ENCODE measurements at regions not wholly inside any gene's neighbourhood (a gene's known extent, or its start where the extent isn't known, plus 50 kb on each side); places are given as distances from the start of the nearest gene placed in this dataset.

- DNase-seq = peak; percentile 60 to 85
Observed at GRCh38 chr5:145499483-145499882, 335.7 kb downstream of the PRELID2 start.

GRCh38 chr5:145497052-145497451 lies 338.1 kb downstream of the PRELID2 start:
- DNase-seq = no peak

GRCh38 chr5:145495741-145496140 lies 339.4 kb downstream of the PRELID2 start:
- DNase-seq = no peak

- DNase-seq = no peak
Observed at GRCh38 chr5:145495196-145495595, 339.9 kb downstream of the PRELID2 start.

- DNase-seq = no peak
Observed at GRCh38 chr5:145493435-145493834, 341.7 kb downstream of the PRELID2 start.

GRCh38 chr5:145489516-145489915 lies 345.6 kb downstream of the PRELID2 start:
- DNase-seq = no peak

- DNase-seq = no peak
Observed at GRCh38 chr5:145484158-145484557, 351.0 kb downstream of the PRELID2 start.

- no peak for DNase-seq
Observed at GRCh38 chr5:145483212-145483611, 351.9 kb downstream of the PRELID2 start.

- DNase-seq = no peak
Observed at GRCh38 chr5:145479857-145480256, 355.3 kb downstream of the PRELID2 start.

- no peak for DNase-seq
Observed at GRCh38 chr5:145479271-145479670, 355.9 kb downstream of the PRELID2 start.

- DNase-seq = no peak
Observed at GRCh38 chr5:145478651-145479050, 356.5 kb downstream of the PRELID2 start.

GRCh38 chr5:145473042-145473642 lies 362.0 kb downstream of the PRELID2 start:
- no peak for DNase-seq

- DNase-seq = no peak
Observed at GRCh38 chr5:145471831-145472612, 363.1 kb downstream of the PRELID2 start.

GRCh38 chr5:145471026-145471425 lies 364.1 kb downstream of the PRELID2 start:
- no peak for DNase-seq

GRCh38 chr5:145470396-145470979 lies 364.7 kb downstream of the PRELID2 start:
- DNase-seq = peak in 1 of 2 experiments; percentile 42

GRCh38 chr5:145467446-145467845 lies 367.7 kb downstream of the PRELID2 start:
- no peak for DNase-seq

- DNase-seq = no peak
Observed at GRCh38 chr5:145466533-145466932, 368.6 kb downstream of the PRELID2 start.

- DNase-seq = no peak
Observed at GRCh38 chr5:145465474-145466263, 369.5 kb downstream of the PRELID2 start.

- DNase-seq = no peak
Observed at GRCh38 chr5:145464171-145464570, 371.0 kb downstream of the PRELID2 start.

- no peak for DNase-seq
Observed at GRCh38 chr5:145463634-145464033, 371.5 kb downstream of the PRELID2 start.

GRCh38 chr5:145462525-145462924 lies 372.6 kb downstream of the PRELID2 start:
- no peak for DNase-seq

- no peak for DNase-seq
Observed at GRCh38 chr5:145450286-145450885, 384.8 kb downstream of the PRELID2 start.

- DNase-seq = peak in 1 of 2 experiments; percentile 2
Observed at GRCh38 chr5:145449794-145450193, 385.3 kb downstream of the PRELID2 start.
